ENCODE measurements at regions not wholly inside any gene's neighbourhood (a gene's known extent, or its start where the extent isn't known, plus 50 kb on each side); places are given as distances from the start of the nearest gene placed in this dataset.

DNA sequence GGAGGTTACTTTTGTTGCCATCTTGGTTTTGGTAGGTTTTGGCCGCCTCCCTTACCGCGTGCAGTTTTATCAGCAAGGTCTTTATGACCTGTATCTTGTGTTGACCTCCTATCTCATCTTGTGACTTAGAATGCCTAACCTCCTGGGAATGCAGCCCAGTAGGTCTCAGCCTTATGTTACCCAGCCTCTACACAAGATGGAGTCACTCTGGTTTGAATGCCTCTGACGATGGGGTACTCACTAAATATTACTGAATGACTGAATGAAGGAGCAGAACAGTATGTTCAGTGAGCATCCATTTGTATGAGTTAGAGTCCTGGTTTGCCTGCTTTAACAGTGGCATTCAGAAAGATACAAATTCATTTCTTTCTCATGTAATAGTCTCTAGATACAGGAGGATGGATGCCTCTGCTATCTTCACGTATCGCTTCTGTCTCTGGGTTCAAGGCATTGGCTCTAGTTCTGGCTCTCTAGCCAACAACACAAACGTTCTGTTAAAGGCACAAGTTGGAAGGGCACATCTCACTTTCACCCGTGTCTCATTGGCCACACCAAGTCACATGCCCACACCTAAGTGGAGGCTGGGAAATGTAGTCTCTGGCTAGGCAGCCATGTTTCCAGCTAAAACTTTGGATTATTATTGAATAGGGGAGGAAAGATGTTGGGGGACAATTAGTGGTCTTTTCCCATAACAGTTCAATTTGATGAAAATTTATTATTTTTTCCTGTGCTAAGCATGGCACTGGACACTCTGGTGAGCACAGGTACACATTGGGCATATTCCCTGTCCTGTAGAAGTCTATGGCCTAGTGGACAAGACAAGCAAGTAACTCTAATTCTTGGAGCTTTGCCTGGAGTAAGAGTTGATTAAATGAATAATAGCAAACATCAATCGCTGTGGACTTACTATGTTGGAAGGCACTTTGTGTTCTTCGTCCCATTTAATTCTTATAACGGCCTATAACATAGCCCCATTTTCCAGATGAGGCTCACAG is 75.2 kb upstream of the RPH3A start:
- no peak for TF ChIP-seq ELF4 (CRISPR knock-in tag; IDR thresholded peaks at IDR 0.05; ENCODE audit: low read depth)
- TF ChIP-seq NFYB (CRISPR knock-in tag; conservative IDR thresholded peaks at IDR 0.05; ENCODE audit: low read depth) = peak; percentile 96
- TF ChIP-seq, protein P1, sequence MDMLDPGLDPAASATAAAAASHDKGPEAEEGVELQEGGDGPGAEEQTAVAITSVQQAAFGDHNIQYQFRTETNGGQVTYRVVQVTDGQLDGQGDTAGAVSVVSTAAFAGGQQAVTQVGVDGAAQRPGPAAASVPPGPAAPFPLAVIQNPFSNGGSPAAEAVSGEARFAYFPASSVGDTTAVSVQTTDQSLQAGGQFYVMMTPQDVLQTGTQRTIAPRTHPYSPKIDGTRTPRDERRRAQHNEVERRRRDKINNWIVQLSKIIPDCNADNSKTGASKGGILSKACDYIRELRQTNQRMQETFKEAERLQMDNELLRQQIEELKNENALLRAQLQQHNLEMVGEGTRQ (CRISPR knock-in tag; IDR thresholded peaks at IDR 0.05) = peak; percentile 98
- TF ChIP-seq, protein P2, sequence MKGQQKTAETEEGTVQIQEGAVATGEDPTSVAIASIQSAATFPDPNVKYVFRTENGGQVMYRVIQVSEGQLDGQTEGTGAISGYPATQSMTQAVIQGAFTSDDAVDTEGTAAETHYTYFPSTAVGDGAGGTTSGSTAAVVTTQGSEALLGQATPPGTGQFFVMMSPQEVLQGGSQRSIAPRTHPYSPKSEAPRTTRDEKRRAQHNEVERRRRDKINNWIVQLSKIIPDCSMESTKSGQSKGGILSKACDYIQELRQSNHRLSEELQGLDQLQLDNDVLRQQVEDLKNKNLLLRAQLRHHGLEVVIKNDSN (CRISPR knock-in tag; IDR thresholded peaks at IDR 0.05) = peak; percentile 98
- no peak for TF ChIP-seq SMAD4 (CRISPR knock-in tag; IDR thresholded peaks at IDR 0.05)
- no peak for TF ChIP-seq IRF2 (CRISPR knock-in tag; IDR thresholded peaks at IDR 0.05; ENCODE audit: borderline replicate concordance, low read depth)
- no peak for TF ChIP-seq ETV6 (CRISPR knock-in tag; IDR thresholded peaks at IDR 0.05)
- POLR2A ChIA-PET = no interaction called here
- Mint-ChIP-seq H3K36me3 (no peaks in the 10 kb centered on the region), H3K27ac (no peak overlapping the region), H3K9me3 (peaks cover 10% of the 10 kb centered on the region), H3K27me3 (ENCODE audit: low read depth) (peaks cover 5% of the 10 kb centered on the region), H3K4me3 (no peak overlapping the region), H3K4me1 (peaks cover 6% of the 10 kb centered on the region)
- ATAC-seq (peak; percentile 98), DNase-seq (ENCODE audit: low spot score) (peak; percentile 28)
- CTCF ChIA-PET = no interaction called here

- CTCF ChIA-PET = no interaction called here
- no peak for TF ChIP-seq FOXJ3 (CRISPR knock-in tag; IDR thresholded peaks at IDR 0.05; ENCODE audit: borderline replicate concordance)
- DNase-seq (ENCODE audit: low spot score) (no peak), ATAC-seq (no peak)
- Mint-ChIP-seq H3K27me3 (ENCODE audit: low read depth) (no peaks in the 10 kb centered on the region; the same call in 1 of the 2 replicates), H3K36me3 (no peaks in the 10 kb centered on the region), H3K4me1 (peaks cover 4% of the 10 kb centered on the region; the same call in 1 of the 2 replicates), H3K4me3 (no peak overlapping the region), H3K27ac (no peak overlapping the region), H3K9me3 (no peaks in the 10 kb centered on the region)
- POLR2A ChIA-PET = no interaction called here
These were observed 62.7 kb upstream of the RPH3A start for GRCh38 chr12:112728864-112729263.

DNA sequence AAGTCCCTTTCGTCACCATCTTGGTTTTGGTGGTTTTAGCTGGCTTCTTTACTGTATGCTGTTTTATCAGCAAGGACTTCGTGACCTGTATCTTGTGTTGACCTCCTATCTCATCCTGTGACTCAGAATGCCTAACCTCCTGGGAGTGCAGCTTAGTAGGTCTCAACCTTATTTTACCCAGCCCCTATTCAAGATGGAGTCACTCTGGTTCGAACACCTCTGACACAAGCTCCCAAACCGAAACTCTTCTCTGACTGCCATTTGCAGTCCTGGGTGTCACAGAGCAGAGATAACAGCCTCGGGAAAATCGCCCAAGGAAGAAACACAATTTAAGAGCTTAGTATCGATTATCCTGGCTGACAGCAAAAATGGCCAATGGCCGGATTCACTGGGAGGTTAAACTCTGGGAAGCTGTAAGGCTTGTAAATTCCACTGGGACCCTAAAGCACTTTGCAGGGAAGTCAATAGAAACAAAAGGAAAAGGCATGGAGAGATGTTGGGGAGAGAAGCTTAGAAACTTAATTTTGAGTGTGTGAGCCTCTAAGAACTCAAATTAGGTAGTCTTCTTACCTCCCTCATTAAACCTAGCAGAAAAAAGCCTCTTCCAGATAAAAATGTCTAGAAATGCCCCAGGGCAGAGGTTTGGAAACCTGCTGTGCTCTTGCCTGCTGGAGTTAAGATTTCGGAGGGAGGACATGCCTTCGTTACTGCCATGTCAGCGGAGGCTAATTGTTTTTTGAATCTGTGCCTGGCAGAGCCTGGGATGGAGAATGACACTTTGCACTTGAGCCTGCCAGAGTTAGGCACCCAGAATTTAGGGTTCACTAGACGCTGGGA is 56.5 kb upstream of the RPH3A start:
- Mint-ChIP-seq H3K4me1 (peaks cover 5% of the 10 kb centered on the region; the same call in 1 of the 2 replicates), H3K4me3 (no peak overlapping the region), H3K27me3 (ENCODE audit: low read depth) (no peaks in the 10 kb centered on the region; the same call in none of the 2 replicates), H3K36me3 (no peaks in the 10 kb centered on the region), H3K9me3 (peaks cover 2% of the 10 kb centered on the region; the same call in 1 of the 2 replicates), H3K27ac (no peak overlapping the region)
- DNase-seq (ENCODE audit: low spot score) (no peak), ATAC-seq (no peak)
- ChIA-PET CTCF (no interaction called here), POLR2A (no interaction called here)
- TF ChIP-seq TCF7 (CRISPR knock-in tag; IDR thresholded peaks at IDR 0.05; ENCODE audit: low read depth) = no peak

DNA sequence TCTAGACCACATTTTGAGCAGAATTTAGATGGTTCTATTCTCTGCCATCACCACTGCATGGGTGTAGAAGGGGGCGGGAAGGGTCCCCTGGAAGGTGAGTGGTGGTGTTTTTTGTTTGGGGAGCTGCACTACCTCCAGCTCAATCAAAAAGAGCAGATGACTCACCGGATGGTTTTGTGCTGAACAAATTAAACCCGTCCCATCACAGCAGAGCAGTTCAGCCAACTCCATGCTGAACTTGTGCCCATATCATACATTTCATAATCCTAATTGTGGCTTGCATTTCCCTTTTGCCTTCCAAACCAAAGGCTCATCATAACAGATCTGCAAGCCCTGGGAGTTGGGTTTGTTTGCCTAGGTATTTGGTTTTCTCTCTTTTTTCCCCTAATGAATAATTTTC is 53.0 kb upstream of the RPH3A start:
- CTCF ChIA-PET = no interaction called here
- no peak overlapping the region for H3K4me3 Mint-ChIP-seq
- ATAC-seq (no peak), DNase-seq (ENCODE audit: low spot score) (no peak)
- POLR2A ChIA-PET = no interaction called here
- peaks cover 5% of the 10 kb centered on the region; the same call in 1 of the 2 replicates for H3K4me1 Mint-ChIP-seq
- H3K9me3 Mint-ChIP-seq = peaks cover 7% of the 10 kb centered on the region; the same call in 1 of the 2 replicates
- TF ChIP-seq OVOL2 (CRISPR knock-in tag; IDR thresholded peaks at IDR 0.05; ENCODE audit: borderline replicate concordance) (no peak), NR1H2 (CRISPR knock-in tag; IDR thresholded peaks at IDR 0.05) (no peak), ATF1 (CRISPR knock-in tag; IDR thresholded peaks at IDR 0.05) (no peak), HMGXB4 (CRISPR knock-in tag; IDR thresholded peaks at IDR 0.05) (no peak)
- TF ChIP-seq, protein P3, sequence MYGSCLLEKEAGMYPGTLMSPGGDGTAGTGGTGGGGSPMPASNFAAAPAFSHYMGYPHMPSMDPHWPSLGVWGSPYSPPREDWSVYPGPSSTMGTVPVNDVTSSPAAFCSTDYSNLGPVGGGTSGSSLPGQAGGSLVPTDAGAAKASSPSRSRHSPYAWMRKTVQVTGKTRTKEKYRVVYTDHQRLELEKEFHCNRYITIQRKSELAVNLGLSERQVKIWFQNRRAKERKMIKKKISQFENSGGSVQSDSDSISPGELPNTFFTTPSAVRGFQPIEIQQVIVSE (CRISPR knock-in tag; IDR thresholded peaks at IDR 0.05; ENCODE audit: borderline replicate concordance) = no peak
- H3K27ac Mint-ChIP-seq = no peak overlapping the region
- no peaks in the 10 kb centered on the region for H3K36me3 Mint-ChIP-seq
- peaks cover 6% of the 10 kb centered on the region for H3K27me3 Mint-ChIP-seq (ENCODE audit: low read depth)
